GM03348 (cell line): ENCODE measurements at regions not wholly inside any gene's neighbourhood (a gene's known extent, or its start where the extent isn't known, plus 50 kb on each side); places are given as distances from the start of the nearest gene placed in this dataset.
"Not testable (repeated sequence)": the region's sequence is repeated elsewhere in the genome, so short reads cannot be mapped to it uniquely, and the experiment has no call there.

Source experiments
- DNase-seq: peaks from one replicate; pipeline ENCODE4 v3.0.0; 2012; ENCODE audit warnings: low spot score

DNA sequence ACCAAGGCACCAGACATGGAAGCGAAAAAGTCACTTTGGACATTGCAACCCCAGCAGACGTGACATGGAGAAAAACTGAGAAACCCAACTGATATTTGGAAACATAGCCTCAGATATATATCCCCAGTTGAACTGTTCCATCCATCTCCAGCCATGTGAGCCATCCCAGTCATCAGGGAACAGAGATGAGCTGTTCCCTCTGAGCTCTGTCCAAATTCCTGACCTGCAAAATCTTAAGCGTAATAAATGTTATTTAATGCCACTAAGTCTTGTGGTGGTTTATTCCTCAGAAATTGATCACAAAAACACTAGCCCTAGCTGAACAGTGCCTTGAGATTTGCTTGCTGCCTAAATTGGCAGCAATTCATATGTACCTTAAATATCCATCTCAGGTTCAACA lies 182.8 kb downstream of the NRP2 start:
- no peak for DNase-seq

GRCh38 chr2:205864491-205864890 lies 182.2 kb downstream of the NRP2 start:
- no peak for DNase-seq

- not testable (repeated sequence) for DNase-seq
Measured at GRCh38 chr2:205862761-205863160, 180.5 kb downstream of the NRP2 start.

GRCh38 chr2:205860885-205861284 lies 178.6 kb downstream of the NRP2 start:
- DNase-seq, result no peak

- DNase-seq, result peak; percentile 28
Measured at GRCh38 chr2:205860181-205860580, 177.9 kb downstream of the NRP2 start.

GRCh38 chr2:205858881-205859441 lies 176.7 kb downstream of the NRP2 start:
- peak; percentile 75 for DNase-seq

GRCh38 chr2:205858275-205858674 lies 176.0 kb downstream of the NRP2 start:
- DNase-seq, result peak; percentile 22

DNA sequence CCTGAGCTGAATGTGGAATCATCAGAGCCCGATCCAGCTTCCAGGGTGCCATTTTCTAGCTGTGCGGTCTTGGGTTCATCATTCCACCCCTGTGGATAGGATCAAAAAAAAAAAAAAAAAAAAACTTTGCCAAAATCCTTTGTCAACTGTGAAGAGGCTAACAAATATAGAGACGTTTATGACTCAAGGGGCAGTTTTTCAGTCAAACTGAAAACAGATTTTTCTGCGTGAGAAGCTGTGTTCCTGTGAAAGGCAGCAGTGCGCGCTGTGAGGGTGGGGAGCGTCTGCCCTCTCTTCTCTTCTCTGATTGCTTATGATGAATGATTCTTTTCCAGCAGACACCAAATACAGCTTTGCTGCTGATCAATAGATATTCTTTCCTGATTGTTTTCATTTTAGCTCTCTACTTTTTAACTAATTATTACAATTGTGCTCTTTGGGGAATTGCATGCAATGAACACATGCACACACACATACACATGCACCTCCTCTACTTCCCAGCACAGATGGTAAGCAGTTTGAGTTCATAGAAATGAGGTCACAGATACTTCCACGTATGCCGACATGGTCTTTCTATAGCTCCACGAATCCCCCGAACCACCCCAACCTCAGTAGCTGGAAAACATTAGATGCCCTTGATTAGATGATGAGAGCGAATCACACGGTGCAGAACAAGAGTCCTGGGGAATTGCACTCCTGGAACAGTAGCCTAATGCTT lies 175.4 kb downstream of the NRP2 start:
- DNase-seq, result no peak

GRCh38 chr2:205852457-205852856 lies 170.2 kb downstream of the NRP2 start:
- no peak for DNase-seq

- no peak for DNase-seq
Measured at GRCh38 chr2:205850611-205851010, 168.3 kb downstream of the NRP2 start.

DNA sequence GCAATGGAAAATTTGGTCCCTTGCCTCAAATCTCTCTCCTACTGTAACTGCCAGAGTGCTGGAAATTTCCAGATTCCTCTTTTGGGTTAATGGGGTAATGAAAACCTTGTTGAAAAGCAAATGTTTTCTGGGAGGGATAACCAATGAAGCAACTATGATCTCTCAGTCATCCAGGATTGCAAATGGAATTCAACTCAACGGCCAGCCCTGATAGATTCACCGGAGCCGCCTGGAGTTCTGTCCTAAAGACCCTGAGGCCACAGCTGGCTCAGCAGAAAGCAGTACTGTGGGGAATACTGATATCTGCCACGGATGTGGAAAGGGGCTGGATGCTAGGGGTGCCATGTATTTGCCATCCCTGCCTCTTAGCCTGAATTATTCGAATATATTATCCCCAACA lies 167.8 kb downstream of the NRP2 start:
- no peak for DNase-seq

DNA sequence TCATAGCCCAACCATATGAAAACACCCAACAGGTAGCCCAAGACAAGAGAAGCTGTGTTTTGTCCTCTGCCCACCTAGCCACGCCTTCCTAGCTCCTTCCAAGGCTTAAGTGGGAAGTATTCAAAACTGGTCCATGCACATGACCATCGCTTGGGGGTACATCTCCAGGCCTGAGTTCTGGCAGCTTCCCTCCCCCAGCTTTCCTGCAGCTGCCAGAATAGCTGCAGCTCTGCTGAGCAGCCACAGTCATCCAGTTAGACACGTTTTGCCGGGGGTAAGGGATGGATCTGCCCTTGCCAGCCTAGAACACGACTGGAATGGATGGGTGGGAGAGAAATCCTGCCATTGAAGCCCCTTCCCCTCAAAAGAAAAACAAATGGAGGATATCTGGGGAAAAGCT lies 166.8 kb downstream of the NRP2 start:
- DNase-seq, result no peak

GRCh38 chr2:205848601-205849000 lies 166.3 kb downstream of the NRP2 start:
- peak; percentile 55 for DNase-seq
